ENCODE measurements at regions not wholly inside any gene's neighbourhood (a gene's known extent, or its start where the extent isn't known, plus 50 kb on each side); places are given as distances from the start of the nearest gene placed in this dataset.

DNA sequence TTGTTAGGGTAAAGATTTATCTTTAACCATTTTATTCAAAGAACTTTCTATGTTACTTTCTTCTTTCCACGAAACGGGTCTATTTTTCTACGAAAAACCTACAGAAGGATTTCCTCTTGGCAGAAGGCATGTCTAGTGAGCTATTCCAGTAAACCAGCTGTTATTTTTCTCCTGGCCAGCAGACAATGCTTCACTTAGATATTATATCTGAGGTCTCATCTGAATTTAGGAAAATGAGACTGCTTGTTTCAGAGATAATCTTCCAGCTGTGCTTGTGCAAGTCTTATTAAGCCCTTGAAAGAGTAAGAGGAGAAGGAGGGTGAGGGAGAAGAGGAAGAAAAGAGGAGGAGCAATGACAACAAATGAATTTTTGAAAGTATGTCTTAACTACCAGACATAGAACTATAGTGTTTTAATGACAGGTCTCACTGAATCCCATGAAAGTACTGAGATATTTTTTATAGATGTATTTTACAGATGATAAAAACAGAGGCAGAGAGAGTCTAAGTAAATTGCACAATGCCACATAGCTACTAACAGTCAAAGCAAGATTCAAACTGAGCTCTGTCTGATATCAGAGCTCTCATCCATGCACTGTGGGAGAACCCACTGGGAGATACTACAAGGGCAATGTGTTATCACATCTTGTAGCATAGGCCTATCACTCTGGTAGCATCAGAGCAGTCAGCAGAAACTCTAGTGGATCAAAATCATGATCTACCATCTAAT is 54.6 kb upstream of the SAMSN1 start:
- TF ChIP-seq, protein P1, sequence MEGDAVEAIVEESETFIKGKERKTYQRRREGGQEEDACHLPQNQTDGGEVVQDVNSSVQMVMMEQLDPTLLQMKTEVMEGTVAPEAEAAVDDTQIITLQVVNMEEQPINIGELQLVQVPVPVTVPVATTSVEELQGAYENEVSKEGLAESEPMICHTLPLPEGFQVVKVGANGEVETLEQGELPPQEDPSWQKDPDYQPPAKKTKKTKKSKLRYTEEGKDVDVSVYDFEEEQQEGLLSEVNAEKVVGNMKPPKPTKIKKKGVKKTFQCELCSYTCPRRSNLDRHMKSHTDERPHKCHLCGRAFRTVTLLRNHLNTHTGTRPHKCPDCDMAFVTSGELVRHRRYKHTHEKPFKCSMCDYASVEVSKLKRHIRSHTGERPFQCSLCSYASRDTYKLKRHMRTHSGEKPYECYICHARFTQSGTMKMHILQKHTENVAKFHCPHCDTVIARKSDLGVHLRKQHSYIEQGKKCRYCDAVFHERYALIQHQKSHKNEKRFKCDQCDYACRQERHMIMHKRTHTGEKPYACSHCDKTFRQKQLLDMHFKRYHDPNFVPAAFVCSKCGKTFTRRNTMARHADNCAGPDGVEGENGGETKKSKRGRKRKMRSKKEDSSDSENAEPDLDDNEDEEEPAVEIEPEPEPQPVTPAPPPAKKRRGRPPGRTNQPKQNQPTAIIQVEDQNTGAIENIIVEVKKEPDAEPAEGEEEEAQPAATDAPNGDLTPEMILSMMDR (IDR thresholded peaks at IDR 0.05; ENCODE audit: insufficient read depth, low read depth, low read length), result no peak
- no peak for TF ChIP-seq EZH2 (IDR thresholded peaks at IDR 0.05; ENCODE audit: insufficient read depth, low read length)

Data from astrocyte (in vitro differentiated cells and primary cell).